ENCODE measurements at regions not wholly inside any gene's neighbourhood (a gene's known extent, or its start where the extent isn't known, plus 50 kb on each side); places are given as distances from the start of the nearest gene placed in this dataset.
"Not testable (repeated sequence)": the region's sequence is repeated elsewhere in the genome, so short reads cannot be mapped to it uniquely, and the experiment has no call there.

GRCh38 chr3:107470496-107470895, 52.3 kb upstream of the BBX start:
- DNase-seq: not testable (repeated sequence)

All from NCI-H446 treated with DMSO at 0.1 percent for 48 hours (cell line).